IMR-90 (cell line): ENCODE measurements at regions not wholly inside any gene's neighbourhood (a gene's known extent, or its start where the extent isn't known, plus 50 kb on each side); places are given as distances from the start of the nearest gene placed in this dataset.

ENCODE experiments used
- ATAC-seq: fragments of 200-7000 bp; cut with Tn5 transposase; 2 replicates; pipeline ENCODE4 v1.9.1; 2020; ENCODE audit warnings: low read depth, mild to moderate bottlenecking, moderate library complexity
- BruUV-seq: library from RNA; stranded (reverse); fragments of 400-500 nt; replicated peaks from 2 replicates; lab custom pipeline; 2021; lab: Mats Ljungman, UMichigan
- CTCF ChIA-PET: fragments of 300-600 bp; formaldehyde crosslinking; extraction: SDS; loops from one replicate; lab custom pipeline; 2021; ENCODE audit warnings: antibody characterized with exemption; lab: Yijun Ruan, JAX
- POLR2A ChIA-PET: fragments of 300-600 bp; sonication (Branson Sonifier 250); formaldehyde crosslinking; loops from one replicate; lab custom pipeline; 2022; ENCODE audit warnings: antibody characterized with exemption; ENCODE audit not compliant: unreplicated experiment; lab: Charles Lee
- DNase-seq: peaks from one replicate; pipeline ENCODE4 v3.0.0; 2013
- H2AFZ ChIP-seq: replicated peaks from 2 replicates; pipeline ENCODE3; 2013; ENCODE audit warnings: low read length, mild to moderate bottlenecking; ENCODE audit not compliant: poor library complexity
- H2AK5ac ChIP-seq: 2 replicates; pipeline ENCODE4 v1.6.1; 2013; ENCODE audit warnings: low read depth, low read length, inconsistent platforms
- H2AK9ac ChIP-seq: replicated peaks from 2 replicates; pipeline ENCODE3; 2013; ENCODE audit warnings: mild to moderate bottlenecking, low read depth, low read length, moderate library complexity; ENCODE audit not compliant: poor library complexity
- H2BK120ac ChIP-seq: 2 replicates; pipeline ENCODE4 v1.6.1; 2013; ENCODE audit warnings: low read depth, low read length, inconsistent platforms
- H2BK15ac ChIP-seq: 3 replicates; pipeline ENCODE4 v1.6.1; 2013; ENCODE audit warnings: low read depth, low read length, inconsistent platforms
- H2BK20ac ChIP-seq: 2 replicates; pipeline ENCODE4 v1.6.1; 2013; ENCODE audit warnings: low read depth, mild to moderate bottlenecking, inconsistent platforms, low read length, moderate library complexity
- H2BK5ac ChIP-seq: 2 replicates; pipeline ENCODE4 v1.6.1; 2013; ENCODE audit warnings: mild to moderate bottlenecking, low read depth, low read length, inconsistent platforms; ENCODE audit not compliant: poor library complexity, severe bottlenecking
- H3K14ac ChIP-seq: replicated peaks from 2 replicates; pipeline ENCODE4 v1.6.1; 2013; ENCODE audit warnings: low read depth, low read length, inconsistent platforms
- H3K18ac ChIP-seq: 2 replicates; pipeline ENCODE4 v1.6.1; 2013; ENCODE audit warnings: low read depth, low read length, control low read depth
- H3K23ac ChIP-seq: 2 replicates; pipeline ENCODE4 v1.6.1; 2013; ENCODE audit warnings: low read depth, low read length, inconsistent platforms
- H3K27ac ChIP-seq: 2 replicates; pipeline ENCODE4 v1.5.1; 2013; ENCODE audit warnings: mild to moderate bottlenecking, control low read depth, low read length; ENCODE audit not compliant: insufficient read depth
- H3K27me3 ChIP-seq: 2 replicates; pipeline ENCODE4 v1.6.1; 2013; ENCODE audit warnings: low read length; ENCODE audit not compliant: control insufficient read depth, insufficient read depth
- H3K36me3 ChIP-seq: 2 replicates; pipeline ENCODE4 v1.6.1; 2013; ENCODE audit warnings: low read length, mixed read lengths; ENCODE audit not compliant: control insufficient read depth, insufficient read depth
- H3K4ac ChIP-seq: 2 replicates; pipeline ENCODE4 v1.6.1; 2013; ENCODE audit warnings: low read depth, low read length, inconsistent platforms
- H3K4me1 ChIP-seq: 2 replicates; pipeline ENCODE4 v1.6.1; 2013; ENCODE audit warnings: low read length, mixed read lengths; ENCODE audit not compliant: control insufficient read depth, insufficient read depth
- H3K4me2 ChIP-seq: 2 replicates; pipeline ENCODE4 v1.6.1; 2013; ENCODE audit warnings: low read depth, mild to moderate bottlenecking, control low read depth, low read length, moderate library complexity
- H3K4me3 ChIP-seq: 2 replicates; pipeline ENCODE4 v1.5.1; 2013; ENCODE audit warnings: low read depth, mild to moderate bottlenecking, control low read depth, low read length, moderate library complexity; ENCODE audit not compliant: insufficient read depth
- H3K56ac ChIP-seq: 2 replicates; pipeline ENCODE4 v1.6.1; 2013; ENCODE audit warnings: low read length, inconsistent platforms; ENCODE audit not compliant: insufficient read depth; ENCODE audit errors: extremely low read depth
- H3K79me1 ChIP-seq, 2 experiments: 2 replicates each; pipeline ENCODE4 v1.6.1; 2013; ENCODE audit warnings: low read length in 2 of 2, inconsistent platforms in 1 of 2, low read depth in 1 of 2
- H3K9ac ChIP-seq: 2 replicates; pipeline ENCODE4 v1.6.1; 2013; ENCODE audit warnings: low read depth, low read length, control low read depth
- H3K9me1 ChIP-seq: 2 replicates; pipeline ENCODE4 v1.6.1; 2013; ENCODE audit warnings: low read length, inconsistent platforms; ENCODE audit not compliant: insufficient read depth
- H3K9me3 ChIP-seq: 2 replicates; pipeline ENCODE4 v1.6.1; 2013; ENCODE audit warnings: low read length; ENCODE audit not compliant: control insufficient read depth, insufficient read depth
- H4K20me1 ChIP-seq: 2 replicates; pipeline ENCODE4 v1.6.1; 2013; ENCODE audit warnings: low read length, inconsistent platforms; ENCODE audit not compliant: insufficient read depth
- H4K5ac ChIP-seq: 2 replicates; pipeline ENCODE4 v1.6.1; 2013; ENCODE audit warnings: mild to moderate bottlenecking, low read depth, low read length, control low read depth
- H4K8ac ChIP-seq, 2 experiments: 2 replicates each; pipeline ENCODE4 v1.6.1; 2013; ENCODE audit warnings: low read depth in 2 of 2, low read length in 2 of 2, control low read depth in 1 of 2, inconsistent platforms in 1 of 2
- H4K91ac ChIP-seq: 2 replicates; pipeline ENCODE4 v1.6.1; 2013; ENCODE audit warnings: low read depth, low read length, inconsistent platforms; ENCODE audit not compliant: insufficient read depth
- BHLHE40 ChIP-seq: fragments of 150-350 bp; IDR thresholded peaks from 2 replicates; pipeline ENCODE4 v1.6.1; 2016; ENCODE audit warnings: mild to moderate bottlenecking, low read depth, low read length
- CHD1 ChIP-seq: IDR thresholded peaks from 2 replicates; pipeline ENCODE4 v1.6.1; 2012; ENCODE audit warnings: low read depth, low read length, improper control_type of control experiment
- CTCF ChIP-seq: conservative IDR thresholded peaks from 2 replicates; pipeline ENCODE4 v1.5.1; 2012; ENCODE audit warnings: mild to moderate bottlenecking, low read depth, low read length, improper control_type of control experiment
- ELK1 ChIP-seq: fragments of 150-350 bp; IDR thresholded peaks from 2 replicates; pipeline ENCODE4 v1.6.1; 2016; ENCODE audit warnings: low read depth, mild to moderate bottlenecking, low read length, moderate library complexity, borderline replicate concordance
- FOS ChIP-seq: fragments of 150-350 bp; IDR thresholded peaks from 2 replicates; pipeline ENCODE4 v1.6.1; 2016; ENCODE audit warnings: low read depth, low read length
- MAFK ChIP-seq: IDR thresholded peaks from 2 replicates; pipeline ENCODE4 v1.6.1; 2012; ENCODE audit warnings: low read depth, low read length, improper control_type of control experiment
- MAZ ChIP-seq: IDR thresholded peaks from 2 replicates; pipeline ENCODE4 v1.6.1; 2012; ENCODE audit warnings: low read depth, mild to moderate bottlenecking, low read length, improper control_type of control experiment, moderate library complexity, borderline replicate concordance
- MXI1 ChIP-seq: IDR thresholded peaks from 2 replicates; pipeline ENCODE4 v1.6.1; 2012; ENCODE audit warnings: low read depth, mild to moderate bottlenecking, low read length, moderate library complexity, borderline replicate concordance
- NFE2L2 ChIP-seq: fragments of 150-350 bp; IDR thresholded peaks from 2 replicates; pipeline ENCODE4 v1.6.1; 2016; ENCODE audit warnings: low read depth, mild to moderate bottlenecking, low read length
- POLR2A ChIP-seq: IDR thresholded peaks from 2 replicates; pipeline ENCODE4 v1.6.1; 2012; ENCODE audit warnings: mild to moderate bottlenecking, low read depth, low read length
- RAD21 ChIP-seq: IDR thresholded peaks from 2 replicates; pipeline ENCODE4 v1.6.1; 2012; ENCODE audit warnings: low read length, improper control_type of control experiment
- RCOR1 ChIP-seq: IDR thresholded peaks from 2 replicates; pipeline ENCODE4 v1.6.1; 2012; ENCODE audit warnings: mild to moderate bottlenecking, low read length, improper control_type of control experiment; ENCODE audit not compliant: insufficient replicate concordance
- RFX5 ChIP-seq: IDR thresholded peaks from 2 replicates; pipeline ENCODE4 v1.8.0; 2012; ENCODE audit warnings: low read depth, mild to moderate bottlenecking, low read length, moderate library complexity
- SMC3 ChIP-seq: fragments of 150-350 bp; IDR thresholded peaks from 2 replicates; pipeline ENCODE4 v1.6.1; 2016; ENCODE audit warnings: low read depth, mild to moderate bottlenecking, antibody characterized with exemption, low read length, moderate library complexity
- USF2 ChIP-seq: fragments of 150-350 bp; IDR thresholded peaks from 2 replicates; pipeline ENCODE4 v1.6.1; 2017; ENCODE audit warnings: mild to moderate bottlenecking, antibody characterized with exemption, low read length, low read depth
- WGBS, 2 experiments: methylation state at CpG; one replicate each; pipeline versions ENCODE4 v1.1.5 to v1.1.7; 2013; ENCODE audit warnings: missing lambda C conversion rate in 2 of 2; ENCODE audit not compliant: insufficient read length in 1 of 2; ENCODE audit errors: extremely low coverage in 2 of 2; 5-methylcytosine and 5-hydroxymethylcytosine counted together
- dilution Hi-C: fragments of 300-500 bp; cut with HindIII; formaldehyde crosslinking; loops from one replicate; pipeline ENCODE4 v1.14.3; 2018; ENCODE audit warnings: low sequenced_read_pairs; ENCODE audit not compliant: unreplicated experiment
- in situ Hi-C: fragments of 300-500 bp; cut with MboI; formaldehyde crosslinking; loops from 3 replicates; pipeline ENCODE4 v1.14.3; 2019; ENCODE audit warnings: low sequenced_read_pairs, inconsistent platforms, mixed read lengths
- intact Hi-C: fragments of 100-400 bp; cut with micrococcal nuclease; formaldehyde crosslinking; loops from 2 replicates; pipeline ENCODE4 v1.10.0; 2022

- ATAC-seq (no peak), DNase-seq (no peak)
- Histone ChIP-seq H2AK9ac (no peak overlapping the region), H4K8ac (no peak overlapping the region), H3K4me2 (no peak overlapping the region), H2BK15ac (no peak overlapping the region), H3K36me3 (no peaks in the 10 kb centered on the region), H4K5ac (no peak overlapping the region), H2BK5ac (no peak overlapping the region), H2AK5ac (no peak overlapping the region), H4K20me1 (no peaks in the 10 kb centered on the region), H3K27me3 (no peaks in the 10 kb centered on the region), H3K4ac (no peak overlapping the region), H3K9me1 (no peaks in the 10 kb centered on the region), H3K4me1 (no peaks in the 10 kb centered on the region), H3K4me3 (no peak overlapping the region), H3K14ac (no peak overlapping the region), H3K9me3 (no peaks in the 10 kb centered on the region), H2AFZ (no peak overlapping the region), H3K56ac (no peak overlapping the region), H3K9ac (no peak overlapping the region), H4K91ac (no peak overlapping the region), H3K79me1 (no peaks in the 10 kb centered on the region), H3K27ac (no peak overlapping the region), H2BK120ac (no peak overlapping the region), H2BK20ac (no peak overlapping the region), H3K18ac (no peak overlapping the region), H3K23ac (no peak overlapping the region)
- intact Hi-C loops, result no loop called here
- in situ Hi-C loops, result no loop called here
- TF ChIP-seq USF2 (no peak), RAD21 (no peak), ELK1 (no peak), CTCF (no peak), NFE2L2 (no peak), MAFK (no peak), BHLHE40 (no peak), MXI1 (no peak), RFX5 (no peak), FOS (no peak), RCOR1 (no peak), CHD1 (no peak), POLR2A (no peak), SMC3 (no peak), MAZ (no peak)
- dilution Hi-C loops, result no loop called here
- WGBS, 2 experiments, result 100% methylated on average over 1 of the region's 4 CpGs; no CpG with 5 or more reads in 1 of the 2 experiments
- no TSS peak for BruUV-seq
- POLR2A ChIA-PET, result no interaction called here
- CTCF ChIA-PET, result interaction anchor here (0.6 kb wide), 1 partner anchor 208 kb away, joined by 3 read pairs; no protein-coding TSS in a partner anchor
Observed at GRCh38 chr5:100641833-100642232, 106.7 kb downstream of the FAM174A start.
